ENCODE measurements at regions not wholly inside any gene's neighbourhood (a gene's known extent, or its start where the extent isn't known, plus 50 kb on each side); places are given as distances from the start of the nearest gene placed in this dataset.

- no peaks in the 10 kb centered on the region; the same call in none of the 2 replicates for H3K9me3 ChIP-seq (ENCODE audit: low read length)
- H3K4me1 ChIP-seq (ENCODE audit: low read length), result no peaks in the 10 kb centered on the region
- no peaks in the 10 kb centered on the region for H3K9me2 ChIP-seq (replicated peaks; ENCODE audit: insufficient read depth, low read length)
- no peaks in the 10 kb centered on the region for H4K20me1 ChIP-seq (ENCODE audit: insufficient read depth, low read depth, low read length)
- no peak overlapping the region for H3K4me2 ChIP-seq (ENCODE audit: low read depth, low read length, poor library complexity, severe bottlenecking)
- H3K36me3 ChIP-seq (ENCODE audit: insufficient read depth, low read length), result no peaks in the 10 kb centered on the region
- H3K4me3 ChIP-seq (ENCODE audit: low read length), result no peak overlapping the region
- H3K79me2 ChIP-seq (ENCODE audit: low read length), result no peaks in the 10 kb centered on the region
- H3K9ac ChIP-seq (ENCODE audit: low read length), result no peak overlapping the region
- no peak overlapping the region for H2AFZ ChIP-seq (ENCODE audit: low read length)
- no peaks in the 10 kb centered on the region for H3K27me3 ChIP-seq (ENCODE audit: low read length)
- DNase-seq, result no peak
- no peak overlapping the region for H3K27ac ChIP-seq (ENCODE audit: low read length)
Measured at GRCh38 chr9:80560976-80561375, 989.2 kb downstream of the TLE4 start.

- H3K9me2 ChIP-seq (replicated peaks; ENCODE audit: insufficient read depth, low read length), result no peaks in the 10 kb centered on the region
Measured at GRCh38 chr9:80557256-80557655, 985.5 kb downstream of the TLE4 start.

DNA sequence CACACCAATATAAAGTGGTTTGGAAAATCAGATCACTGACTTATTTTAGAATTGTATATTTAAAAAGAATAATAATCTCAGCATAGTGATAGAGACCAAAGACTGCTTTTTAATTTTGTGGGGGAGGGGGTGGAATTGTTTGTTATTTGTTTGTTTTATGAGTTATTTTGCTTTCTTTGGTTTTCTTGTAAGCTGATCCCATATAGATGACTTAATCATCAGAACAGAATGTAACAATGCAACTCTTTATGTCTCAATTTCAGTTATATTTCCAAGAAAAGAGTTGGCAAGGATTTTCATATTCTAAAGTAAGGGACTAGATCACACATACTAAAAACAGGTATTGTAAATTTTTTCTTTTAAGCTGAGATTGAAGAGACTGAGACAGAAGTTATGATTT, 984.9 kb downstream of the TLE4 start:
- Histone ChIP-seq H3K27ac (ENCODE audit: low read length) (no peak overlapping the region), H3K4me1 (ENCODE audit: low read length) (no peaks in the 10 kb centered on the region), H3K36me3 (ENCODE audit: insufficient read depth, low read length) (no peaks in the 10 kb centered on the region), H3K79me2 (ENCODE audit: low read length) (no peaks in the 10 kb centered on the region), H3K9ac (ENCODE audit: low read length) (no peak overlapping the region), H3K9me3 (ENCODE audit: low read length) (peaks cover 19% of the 10 kb centered on the region), H3K27me3 (ENCODE audit: low read length) (no peaks in the 10 kb centered on the region), H2AFZ (ENCODE audit: low read length) (no peak overlapping the region), H3K4me2 (ENCODE audit: low read depth, low read length, poor library complexity, severe bottlenecking) (no peak overlapping the region), H3K9me2 (replicated peaks; ENCODE audit: insufficient read depth, low read length) (no peaks in the 10 kb centered on the region), H3K4me3 (ENCODE audit: low read length) (no peak overlapping the region), H4K20me1 (ENCODE audit: insufficient read depth, low read depth, low read length) (no peaks in the 10 kb centered on the region)
- no peak for DNase-seq

More at GRCh38 chr9:80557256-80557655, 985.5 kb downstream of the TLE4 start:
- no peak overlapping the region for H3K4me3 ChIP-seq (ENCODE audit: low read length)
- H3K27me3 ChIP-seq (ENCODE audit: low read length), result no peaks in the 10 kb centered on the region
- no peak overlapping the region for H2AFZ ChIP-seq (ENCODE audit: low read length)
- no peak overlapping the region for H3K27ac ChIP-seq (ENCODE audit: low read length)
- no peak for DNase-seq
- no peak overlapping the region for H3K9ac ChIP-seq (ENCODE audit: low read length)
- H3K36me3 ChIP-seq (ENCODE audit: insufficient read depth, low read length), result no peaks in the 10 kb centered on the region
- H3K4me2 ChIP-seq (ENCODE audit: low read depth, low read length, poor library complexity, severe bottlenecking), result no peak overlapping the region
- no peaks in the 10 kb centered on the region for H4K20me1 ChIP-seq (ENCODE audit: insufficient read depth, low read depth, low read length)
- H3K79me2 ChIP-seq (ENCODE audit: low read length), result no peaks in the 10 kb centered on the region
- H3K9me3 ChIP-seq (ENCODE audit: low read length), result peaks cover 19% of the 10 kb centered on the region
- no peaks in the 10 kb centered on the region for H3K4me1 ChIP-seq (ENCODE audit: low read length)

- Histone ChIP-seq H3K27ac (ENCODE audit: low read length) (no peak overlapping the region), H3K79me2 (ENCODE audit: low read length) (no peaks in the 10 kb centered on the region), H3K27me3 (ENCODE audit: low read length) (no peaks in the 10 kb centered on the region), H3K9me2 (replicated peaks; ENCODE audit: insufficient read depth, low read length) (no peaks in the 10 kb centered on the region), H3K36me3 (ENCODE audit: insufficient read depth, low read length) (no peaks in the 10 kb centered on the region), H2AFZ (ENCODE audit: low read length) (no peak overlapping the region), H3K4me2 (ENCODE audit: low read depth, low read length, poor library complexity, severe bottlenecking) (no peak overlapping the region), H3K4me1 (ENCODE audit: low read length) (no peaks in the 10 kb centered on the region), H3K9ac (ENCODE audit: low read length) (no peak overlapping the region), H3K4me3 (ENCODE audit: low read length) (no peak overlapping the region), H4K20me1 (ENCODE audit: insufficient read depth, low read depth, low read length) (no peaks in the 10 kb centered on the region), H3K9me3 (ENCODE audit: low read length) (peaks cover 19% of the 10 kb centered on the region)
- no peak for DNase-seq
Measured at GRCh38 chr9:80555782-80556325, 984.1 kb downstream of the TLE4 start.

- no peaks in the 10 kb centered on the region for H3K27me3 ChIP-seq (ENCODE audit: low read length)
- H3K79me2 ChIP-seq (ENCODE audit: low read length), result no peaks in the 10 kb centered on the region
- H3K4me3 ChIP-seq (ENCODE audit: low read length), result no peak overlapping the region
- H2AFZ ChIP-seq (ENCODE audit: low read length), result no peak overlapping the region
- H3K9ac ChIP-seq (ENCODE audit: low read length), result no peak overlapping the region
- H3K9me2 ChIP-seq (replicated peaks; ENCODE audit: insufficient read depth, low read length), result no peaks in the 10 kb centered on the region
- H3K9me3 ChIP-seq (ENCODE audit: low read length), result peaks cover 21% of the 10 kb centered on the region
- no peaks in the 10 kb centered on the region for H4K20me1 ChIP-seq (ENCODE audit: insufficient read depth, low read depth, low read length)
- no peak overlapping the region for H3K4me2 ChIP-seq (ENCODE audit: low read depth, low read length, poor library complexity, severe bottlenecking)
- H3K36me3 ChIP-seq (ENCODE audit: insufficient read depth, low read length), result no peaks in the 10 kb centered on the region
- no peak overlapping the region for H3K27ac ChIP-seq (ENCODE audit: low read length)
- no peak for DNase-seq
- H3K4me1 ChIP-seq (ENCODE audit: low read length), result no peaks in the 10 kb centered on the region
Measured at GRCh38 chr9:80554856-80555255, 983.1 kb downstream of the TLE4 start.

- H3K27ac ChIP-seq (ENCODE audit: low read length), result no peak overlapping the region
- H3K79me2 ChIP-seq (ENCODE audit: low read length), result no peaks in the 10 kb centered on the region
- no peak overlapping the region for H2AFZ ChIP-seq (ENCODE audit: low read length)
- DNase-seq, result no peak
- no peaks in the 10 kb centered on the region for H3K36me3 ChIP-seq (ENCODE audit: insufficient read depth, low read length)
- H3K9ac ChIP-seq (ENCODE audit: low read length), result no peak overlapping the region
- peaks cover 27% of the 10 kb centered on the region for H3K9me3 ChIP-seq (ENCODE audit: low read length)
- no peaks in the 10 kb centered on the region for H3K4me1 ChIP-seq (ENCODE audit: low read length)
- H3K9me2 ChIP-seq (replicated peaks; ENCODE audit: insufficient read depth, low read length), result no peaks in the 10 kb centered on the region
- H3K4me3 ChIP-seq (ENCODE audit: low read length), result no peak overlapping the region
- H4K20me1 ChIP-seq (ENCODE audit: insufficient read depth, low read depth, low read length), result no peaks in the 10 kb centered on the region
- H3K27me3 ChIP-seq (ENCODE audit: low read length), result no peaks in the 10 kb centered on the region
- no peak overlapping the region for H3K4me2 ChIP-seq (ENCODE audit: low read depth, low read length, poor library complexity, severe bottlenecking)
Measured at GRCh38 chr9:80554301-80554700, 982.5 kb downstream of the TLE4 start.

DNA sequence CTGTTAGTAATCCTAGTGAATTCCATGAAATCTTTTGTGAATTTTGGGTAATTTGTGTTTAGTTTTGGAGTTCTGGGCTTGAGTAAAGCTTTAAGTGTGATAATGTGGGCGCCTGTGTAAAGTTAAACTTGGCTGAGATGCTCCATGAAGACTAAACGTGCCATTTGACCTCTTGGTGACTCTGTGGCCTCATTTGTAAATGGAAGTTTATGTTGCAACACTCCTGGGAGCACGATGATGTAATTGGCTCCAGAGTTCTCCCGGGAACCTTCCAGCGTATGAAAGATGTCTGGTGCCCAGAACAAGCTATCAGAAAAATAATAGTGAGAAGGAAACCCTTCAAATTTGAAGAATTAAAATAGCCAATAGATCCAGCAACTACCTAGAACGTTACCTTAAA, 981.2 kb downstream of the TLE4 start:
- Histone ChIP-seq H3K36me3 (ENCODE audit: insufficient read depth, low read length) (no peaks in the 10 kb centered on the region), H3K9me2 (replicated peaks; ENCODE audit: insufficient read depth, low read length) (no peaks in the 10 kb centered on the region), H3K9me3 (ENCODE audit: low read length) (peaks cover 28% of the 10 kb centered on the region), H4K20me1 (ENCODE audit: insufficient read depth, low read depth, low read length) (no peaks in the 10 kb centered on the region), H3K9ac (ENCODE audit: low read length) (no peak overlapping the region), H3K27ac (ENCODE audit: low read length) (no peak overlapping the region), H3K4me1 (ENCODE audit: low read length) (no peaks in the 10 kb centered on the region), H3K79me2 (ENCODE audit: low read length) (no peaks in the 10 kb centered on the region), H3K4me2 (ENCODE audit: low read depth, low read length, poor library complexity, severe bottlenecking) (no peak overlapping the region), H3K4me3 (ENCODE audit: low read length) (no peak overlapping the region), H3K27me3 (ENCODE audit: low read length) (no peaks in the 10 kb centered on the region), H2AFZ (ENCODE audit: low read length) (no peak overlapping the region)
- no peak for DNase-seq

DNA sequence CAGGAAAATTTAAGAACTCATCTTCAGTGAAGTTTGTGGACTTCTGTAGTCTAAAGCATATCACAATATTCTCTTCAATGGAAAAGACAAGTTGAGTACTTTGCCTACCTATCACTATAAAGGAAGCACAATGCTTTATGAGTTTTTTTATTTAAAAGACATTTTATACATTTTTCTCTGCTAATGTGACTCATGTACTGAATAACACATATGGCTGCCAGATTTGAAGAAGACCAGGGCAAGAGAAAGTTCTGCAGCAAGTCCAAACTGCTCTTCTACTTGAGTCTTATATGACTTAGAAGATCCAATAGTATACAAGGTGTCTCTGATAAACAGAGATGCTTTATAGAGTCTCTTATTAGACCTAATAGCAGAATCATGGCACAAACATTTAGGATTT, 978.4 kb downstream of the TLE4 start:
- Histone ChIP-seq H3K27ac (ENCODE audit: low read length) (no peak overlapping the region), H3K79me2 (ENCODE audit: low read length) (no peaks in the 10 kb centered on the region), H3K27me3 (ENCODE audit: low read length) (no peaks in the 10 kb centered on the region), H3K4me3 (ENCODE audit: low read length) (no peak overlapping the region), H3K9me3 (ENCODE audit: low read length) (peaks cover 27% of the 10 kb centered on the region), H2AFZ (ENCODE audit: low read length) (no peak overlapping the region), H3K4me1 (ENCODE audit: low read length) (no peaks in the 10 kb centered on the region), H3K9ac (ENCODE audit: low read length) (no peak overlapping the region), H3K36me3 (ENCODE audit: insufficient read depth, low read length) (no peaks in the 10 kb centered on the region), H3K9me2 (replicated peaks; ENCODE audit: insufficient read depth, low read length) (no peaks in the 10 kb centered on the region), H4K20me1 (ENCODE audit: insufficient read depth, low read depth, low read length) (no peaks in the 10 kb centered on the region), H3K4me2 (ENCODE audit: low read depth, low read length, poor library complexity, severe bottlenecking) (no peak overlapping the region)
- no peak for DNase-seq

DNA sequence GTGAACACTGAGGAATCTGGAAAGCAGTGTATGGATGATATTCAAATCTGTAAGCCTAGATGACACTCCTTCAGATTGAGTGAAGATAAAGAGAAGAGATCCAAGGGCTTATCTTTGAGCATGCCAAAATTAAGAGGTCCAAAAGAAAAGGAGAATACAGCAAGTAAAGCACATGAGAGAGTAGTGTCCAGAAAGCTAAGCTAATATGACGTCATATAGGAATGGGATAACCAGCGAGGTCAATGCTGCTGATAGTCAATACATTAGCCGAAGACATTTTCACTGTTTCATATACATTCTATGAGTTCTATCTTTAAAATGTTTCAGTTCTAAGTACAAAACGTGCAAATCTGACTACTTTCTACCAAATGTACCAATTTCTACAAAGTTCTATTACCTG, 975.8 kb downstream of the TLE4 start:
- Histone ChIP-seq H2AFZ (ENCODE audit: low read length) (no peak overlapping the region), H3K79me2 (ENCODE audit: low read length) (no peaks in the 10 kb centered on the region), H3K9me3 (ENCODE audit: low read length) (peaks cover 9% of the 10 kb centered on the region; the same call in 1 of the 2 replicates), H3K27me3 (ENCODE audit: low read length) (no peaks in the 10 kb centered on the region), H3K36me3 (ENCODE audit: insufficient read depth, low read length) (no peaks in the 10 kb centered on the region), H3K4me2 (ENCODE audit: low read depth, low read length, poor library complexity, severe bottlenecking) (no peak overlapping the region), H3K4me1 (ENCODE audit: low read length) (no peaks in the 10 kb centered on the region), H3K4me3 (ENCODE audit: low read length) (no peak overlapping the region), H3K9ac (ENCODE audit: low read length) (no peak overlapping the region), H3K9me2 (replicated peaks; ENCODE audit: insufficient read depth, low read length) (no peaks in the 10 kb centered on the region), H3K27ac (ENCODE audit: low read length) (no peak overlapping the region), H4K20me1 (ENCODE audit: insufficient read depth, low read depth, low read length) (no peaks in the 10 kb centered on the region)
- no peak for DNase-seq

Measured in Karpas-422 (cell line).